Activated T-cell treated with anti-CD3 and anti-CD28 coated beads, Interleukin-2, amount 50 U/mL, for 4 hours (primary cell): ENCODE measurements at regions not wholly inside any gene's neighbourhood (a gene's known extent, or its start where the extent isn't known, plus 50 kb on each side); places are given as distances from the start of the nearest gene placed in this dataset.

Experiments
- ATAC-seq, 2 donors: fragments of 200-7000 bp; cut with Tn5 transposase; one replicate each; pipeline ENCODE4 v1.10.0; 2021
- DNase-seq: peaks from one replicate; pipeline ENCODE4 v3.0.0-alpha.2; 2020
- H3K27me3 Mint-ChIP-seq: one replicate; pipeline ENCODE4 v1.8.0; 2021; ENCODE audit warnings: low read depth, mixed read lengths
- H3K36me3 Mint-ChIP-seq: one replicate; pipeline ENCODE4 v1.8.0; 2022; ENCODE audit warnings: mixed read lengths; ENCODE audit not compliant: insufficient read depth
- H3K4me1 Mint-ChIP-seq: one replicate; pipeline ENCODE4 v1.8.0; 2021; ENCODE audit warnings: low read depth, mixed read lengths
- H3K4me3 Mint-ChIP-seq: one replicate; pipeline ENCODE4 v1.8.0; 2021; ENCODE audit warnings: mild to moderate bottlenecking, moderate library complexity, mixed read lengths
- H3K9me3 Mint-ChIP-seq: one replicate; pipeline ENCODE4 v1.8.0; 2021; ENCODE audit warnings: mixed read lengths

DNA sequence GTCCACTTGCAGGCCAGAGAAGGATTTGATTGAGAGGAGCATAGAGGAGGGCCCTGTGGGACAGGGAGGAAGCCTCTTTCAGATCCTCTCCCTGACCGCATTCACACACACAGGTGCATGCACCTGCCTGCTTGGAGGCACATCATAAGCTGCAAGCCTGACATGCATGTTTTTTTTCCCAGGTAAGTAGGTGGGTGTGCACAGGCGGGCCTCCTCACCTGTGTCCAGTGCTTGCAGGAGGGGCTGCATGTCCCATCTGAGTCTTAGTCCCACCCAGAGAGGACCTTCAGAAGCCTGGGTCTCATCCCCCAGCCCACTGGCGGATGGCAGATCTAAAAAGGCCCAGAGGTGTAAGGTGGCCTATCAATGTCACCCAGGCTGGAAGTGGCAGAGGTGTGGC, 130.8 kb downstream of the TMEM132E start:
- Mint-ChIP-seq H3K36me3 (no peaks in the 10 kb centered on the region), H3K4me3 (no peak overlapping the region), H3K9me3 (no peaks in the 10 kb centered on the region), H3K27me3 (peaks cover 26% of the 10 kb centered on the region), H3K4me1 (no peaks in the 10 kb centered on the region)
- ATAC-seq (no peak), DNase-seq (no peak)

DNA sequence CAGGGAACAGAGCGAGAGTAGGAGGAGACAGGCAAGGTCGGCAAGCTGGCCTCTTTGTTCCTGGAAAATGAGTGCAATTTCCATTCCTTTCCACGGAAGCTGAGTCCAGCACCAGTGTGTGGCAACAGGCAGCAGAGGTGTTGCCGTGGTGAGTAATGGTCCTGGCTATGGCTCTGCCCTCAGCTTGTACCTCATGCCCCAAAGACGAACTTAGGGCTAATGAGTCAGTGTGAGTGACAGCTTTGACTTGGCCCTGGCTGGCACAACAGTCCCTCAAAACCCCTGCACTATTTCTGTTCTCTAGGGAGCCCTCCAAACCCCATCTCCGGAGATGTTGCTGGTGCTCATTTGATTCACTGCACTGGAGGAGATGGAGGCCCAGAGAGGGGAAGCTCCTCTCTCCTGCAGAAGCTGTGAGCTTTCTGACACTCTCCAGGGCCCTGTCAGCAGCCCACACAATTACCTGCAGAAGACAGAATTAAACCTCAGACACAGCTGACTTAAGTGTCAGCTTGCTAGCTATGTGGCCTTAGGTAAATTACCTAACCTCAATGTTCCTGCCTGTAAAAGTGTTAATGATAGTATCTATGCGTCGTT, 129.9 kb downstream of the TMEM132E start:
- Mint-ChIP-seq H3K4me3 (no peak overlapping the region), H3K27me3 (peaks cover 28% of the 10 kb centered on the region), H3K4me1 (no peaks in the 10 kb centered on the region), H3K9me3 (no peaks in the 10 kb centered on the region), H3K36me3 (no peaks in the 10 kb centered on the region)
- ATAC-seq (no peak), DNase-seq (no peak)

DNA sequence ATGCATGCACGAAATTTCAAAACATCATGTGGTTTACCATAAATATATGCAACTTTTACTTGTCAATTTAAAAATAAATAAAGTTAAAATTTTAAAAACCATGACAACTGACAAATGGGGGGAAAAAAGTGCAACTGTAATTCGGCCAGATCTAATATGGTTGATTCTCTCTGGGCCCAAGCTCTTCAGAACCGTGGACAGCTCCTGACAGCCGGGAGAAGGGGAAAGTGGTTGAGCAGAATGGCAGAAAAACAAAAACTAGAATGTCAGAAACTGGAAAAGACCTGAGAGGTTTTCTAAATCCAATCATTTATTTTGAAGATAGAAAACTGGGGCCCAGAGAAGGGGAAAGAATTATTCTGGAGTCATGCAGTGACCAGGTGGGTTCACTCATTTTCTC, 126.6 kb downstream of the TMEM132E start:
- Mint-ChIP-seq H3K36me3 (no peaks in the 10 kb centered on the region), H3K4me3 (no peak overlapping the region), H3K27me3 (peaks cover 34% of the 10 kb centered on the region), H3K9me3 (no peaks in the 10 kb centered on the region), H3K4me1 (no peaks in the 10 kb centered on the region)
- no peak for DNase-seq
- ATAC-seq, result no peak

DNA sequence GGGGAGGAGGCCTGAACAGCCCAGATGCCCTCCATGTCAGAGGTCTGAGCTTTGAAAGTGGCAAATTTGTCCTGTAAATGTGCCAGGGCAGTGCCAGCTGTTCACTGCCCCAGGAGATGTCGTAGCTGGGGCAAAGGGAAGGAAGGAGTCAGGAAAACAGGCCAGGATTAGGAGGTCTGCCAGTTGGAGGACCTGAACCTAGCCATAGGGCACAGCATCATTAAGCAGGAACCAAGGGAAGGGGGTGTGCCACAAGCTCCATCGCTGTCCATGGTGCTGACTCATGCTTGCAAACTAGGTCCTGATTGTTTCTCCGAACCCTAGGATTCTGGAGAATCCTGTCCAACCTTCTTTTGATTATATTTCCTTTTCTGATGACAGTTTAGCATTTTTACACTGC, 124.2 kb downstream of the TMEM132E start:
- no peak overlapping the region for H3K4me3 Mint-ChIP-seq
- no peak for DNase-seq
- no peaks in the 10 kb centered on the region for H3K4me1 Mint-ChIP-seq

DNA sequence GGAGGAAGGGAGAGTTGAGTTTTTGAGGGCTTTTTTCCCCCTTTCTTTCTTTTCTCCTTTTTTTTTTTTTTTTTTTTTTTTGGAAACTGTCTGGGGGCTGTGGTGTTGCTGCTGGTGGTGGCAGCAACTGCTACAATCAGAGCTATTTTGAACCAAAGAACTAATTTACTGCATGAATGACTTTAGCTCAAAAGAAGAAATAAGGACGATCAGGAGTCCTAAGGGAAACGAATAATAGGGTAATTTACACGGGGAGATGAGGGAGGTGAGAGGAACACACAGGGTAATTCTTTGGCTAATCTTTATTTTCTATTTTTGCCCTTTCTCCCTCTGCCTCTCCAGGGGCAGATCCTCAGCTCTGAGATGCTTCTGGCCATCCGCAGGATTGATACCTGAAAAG, 119.8 kb downstream of the TMEM132E start:
- no peak overlapping the region for H3K4me3 Mint-ChIP-seq

More for the DNA sequence above, 124.2 kb downstream of the TMEM132E start:
- no peak for ATAC-seq
- Mint-ChIP-seq H3K27me3 (peaks cover 38% of the 10 kb centered on the region), H3K9me3 (no peaks in the 10 kb centered on the region), H3K36me3 (no peaks in the 10 kb centered on the region)

DNA sequence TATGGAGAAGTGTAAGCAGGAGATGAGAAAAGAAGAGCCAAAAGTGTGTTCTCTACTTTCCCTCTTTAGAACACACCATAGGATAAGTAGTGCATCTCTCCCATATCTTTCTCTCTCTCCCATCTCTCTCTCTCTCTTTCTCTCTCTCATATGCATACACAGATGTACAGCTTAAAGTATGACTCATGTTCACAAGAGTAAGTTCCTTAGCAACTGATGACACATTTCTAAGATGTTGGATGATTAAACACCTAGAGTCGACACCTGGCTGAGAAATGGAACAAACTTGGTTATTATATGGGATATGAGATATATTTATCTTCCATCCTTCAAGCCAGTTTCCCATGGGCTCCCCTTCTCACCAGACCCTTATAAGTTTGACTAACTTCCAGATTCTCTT, 113.5 kb downstream of the TMEM132E start:
- H3K9me3 Mint-ChIP-seq, result peaks cover 8% of the 10 kb centered on the region
- no peak overlapping the region for H3K4me3 Mint-ChIP-seq
- DNase-seq (no peak), ATAC-seq (no peak)
- H3K4me1 Mint-ChIP-seq, result no peaks in the 10 kb centered on the region
- no peaks in the 10 kb centered on the region for H3K36me3 Mint-ChIP-seq
- H3K27me3 Mint-ChIP-seq, result peaks cover 19% of the 10 kb centered on the region

More for the DNA sequence above, 119.8 kb downstream of the TMEM132E start:
- Mint-ChIP-seq H3K4me1 (no peaks in the 10 kb centered on the region), H3K27me3 (peaks cover 29% of the 10 kb centered on the region), H3K9me3 (no peaks in the 10 kb centered on the region), H3K36me3 (no peaks in the 10 kb centered on the region)
- no peak for DNase-seq
- no peak for ATAC-seq
